Astrocyte (in vitro differentiated cells and primary cell): ENCODE measurements at regions not wholly inside any gene's neighbourhood (a gene's known extent, or its start where the extent isn't known, plus 50 kb on each side); places are given as distances from the start of the nearest gene placed in this dataset.

Experiments used
- DNase-seq: peaks from one replicate; pipeline ENCODE4 v3.0.0-alpha.2; 2010; ENCODE audit warnings: low read depth
- FAIRE-seq: peaks from 2 replicates; lab custom pipeline; 2011; peaks lifted over from hg19 to GRCh38; lab: Jason Lieb, UNC
- H2AFZ ChIP-seq: 2 replicates; pipeline ENCODE4 v1.6.0; 2012; ENCODE audit warnings: low read depth, low read length, inconsistent platforms
- H3K27ac ChIP-seq: 2 replicates; pipeline ENCODE4 v1.5.1; 2011; ENCODE audit warnings: low read depth, low read length, inconsistent platforms
- H3K27me3 ChIP-seq: 2 replicates; pipeline ENCODE4 v1.6.0; 2011; ENCODE audit warnings: low read length, inconsistent platforms; ENCODE audit not compliant: insufficient read depth
- H3K36me3 ChIP-seq: 2 replicates; pipeline ENCODE4 v1.5.1; 2011; ENCODE audit warnings: low read length, inconsistent platforms; ENCODE audit not compliant: insufficient read depth
- H3K4me1 ChIP-seq: 2 replicates; pipeline ENCODE4 v1.5.1; 2011; ENCODE audit warnings: low read length, inconsistent platforms; ENCODE audit not compliant: insufficient read depth
- H3K4me2 ChIP-seq: 2 replicates; pipeline ENCODE4 v1.6.0; 2012; ENCODE audit warnings: low read length, inconsistent platforms
- H3K4me3 ChIP-seq: 2 replicates; pipeline ENCODE4 v1.5.1; 2011; ENCODE audit warnings: low read depth, mild to moderate bottlenecking, low read length, inconsistent platforms; ENCODE audit not compliant: insufficient read depth
- H3K79me2 ChIP-seq: 2 replicates; pipeline ENCODE4 v1.6.0; 2012; ENCODE audit warnings: mild to moderate bottlenecking, low read length, inconsistent platforms; ENCODE audit not compliant: insufficient read depth
- H3K9ac ChIP-seq: 2 replicates; pipeline ENCODE4 v1.6.0; 2012; ENCODE audit warnings: mild to moderate bottlenecking, low read length, inconsistent platforms
- H3K9me3 ChIP-seq: 2 replicates; pipeline ENCODE4 v1.5.1; 2012; ENCODE audit warnings: low read depth, mild to moderate bottlenecking, low read length, inconsistent platforms; ENCODE audit not compliant: insufficient read depth
- H4K20me1 ChIP-seq: 2 replicates; pipeline ENCODE4 v1.6.0; 2012; ENCODE audit warnings: low read length, inconsistent platforms; ENCODE audit not compliant: insufficient read depth
- H3K27ac Mint-ChIP-seq: one replicate; pipeline ENCODE4 v1.8.0; 2021; ENCODE audit warnings: mild to moderate bottlenecking, mixed read lengths; ENCODE audit not compliant: unreplicated experiment
- H3K27me3 Mint-ChIP-seq: one replicate; pipeline ENCODE4 v1.8.0; 2021; ENCODE audit warnings: low read depth, mixed read lengths; ENCODE audit not compliant: unreplicated experiment
- H3K36me3 Mint-ChIP-seq: one replicate; pipeline ENCODE4 v1.8.0; 2021; ENCODE audit warnings: low read depth, mixed read lengths; ENCODE audit not compliant: unreplicated experiment
- H3K4me1 Mint-ChIP-seq: one replicate; pipeline ENCODE4 v1.8.0; 2021; ENCODE audit warnings: low read depth, mixed read lengths; ENCODE audit not compliant: unreplicated experiment
- H3K4me3 Mint-ChIP-seq: one replicate; pipeline ENCODE4 v1.8.0; 2021; ENCODE audit warnings: mild to moderate bottlenecking, moderate library complexity, mixed read lengths; ENCODE audit not compliant: unreplicated experiment
- H3K9me3 Mint-ChIP-seq: one replicate; pipeline ENCODE4 v1.8.0; 2021; ENCODE audit warnings: mild to moderate bottlenecking, mixed read lengths; ENCODE audit not compliant: unreplicated experiment
- CTCF ChIP-seq: IDR thresholded peaks from 2 replicates; pipeline ENCODE4 v1.5.1; 2011; ENCODE audit warnings: low read depth, mild to moderate bottlenecking, inconsistent platforms, low read length, moderate library complexity; ENCODE audit not compliant: insufficient read depth
- EZH2 ChIP-seq: IDR thresholded peaks from 2 replicates; pipeline ENCODE4 v1.6.1; 2012; ENCODE audit warnings: mild to moderate bottlenecking, low read length, inconsistent platforms; ENCODE audit not compliant: insufficient read depth

- no peak overlapping the region for H3K27ac Mint-ChIP-seq
- no peak overlapping the region for H2AFZ ChIP-seq
- no peaks in the 10 kb centered on the region for H3K9me3 Mint-ChIP-seq
- no peaks in the 10 kb centered on the region for H3K9me3 ChIP-seq
- no peak overlapping the region for H3K27ac ChIP-seq
- H3K27me3 ChIP-seq, result peaks cover 21% of the 10 kb centered on the region
- H3K4me2 ChIP-seq, result no peak overlapping the region
- peaks cover 8% of the 10 kb centered on the region for H3K27me3 Mint-ChIP-seq
- no peak overlapping the region for H3K4me3 ChIP-seq
- no peaks in the 10 kb centered on the region for H3K36me3 Mint-ChIP-seq
- H3K9ac ChIP-seq, result no peak overlapping the region
- no peak overlapping the region for H3K4me3 Mint-ChIP-seq
- TF ChIP-seq EZH2, result no peak
- TF ChIP-seq CTCF, result no peak
- FAIRE-seq, result no peak
- no peaks in the 10 kb centered on the region for H3K36me3 ChIP-seq
- no peaks in the 10 kb centered on the region for H3K79me2 ChIP-seq
- H3K4me1 Mint-ChIP-seq, result peaks cover 15% of the 10 kb centered on the region
- no peak for DNase-seq
- H3K4me1 ChIP-seq, result no peaks in the 10 kb centered on the region
- H4K20me1 ChIP-seq, result no peaks in the 10 kb centered on the region
Measured at GRCh38 chr6:2504495-2505064, 246.1 kb downstream of the MYLK4 start.

GRCh38 chr6:2503816-2504494, 246.8 kb downstream of the MYLK4 start:
- H3K4me1 Mint-ChIP-seq, result peaks cover 15% of the 10 kb centered on the region
- no peaks in the 10 kb centered on the region for H3K9me3 ChIP-seq
- no peak overlapping the region for H3K4me2 ChIP-seq
- no peak overlapping the region for H3K9ac ChIP-seq
- H3K79me2 ChIP-seq, result no peaks in the 10 kb centered on the region
- DNase-seq (peak; percentile 53), FAIRE-seq (no peak)
- H3K4me1 ChIP-seq, result no peaks in the 10 kb centered on the region
- no peak overlapping the region for H3K4me3 Mint-ChIP-seq
- H3K27me3 ChIP-seq, result peaks cover 18% of the 10 kb centered on the region
- peaks cover 8% of the 10 kb centered on the region for H3K27me3 Mint-ChIP-seq
- H3K9me3 Mint-ChIP-seq, result no peaks in the 10 kb centered on the region
- H3K4me3 ChIP-seq, result no peak overlapping the region
- H3K36me3 ChIP-seq, result no peaks in the 10 kb centered on the region
- no peaks in the 10 kb centered on the region for H3K36me3 Mint-ChIP-seq
- no peaks in the 10 kb centered on the region for H4K20me1 ChIP-seq
- H3K27ac Mint-ChIP-seq, result no peak overlapping the region
- H2AFZ ChIP-seq, result no peak overlapping the region
- H3K27ac ChIP-seq, result no peak overlapping the region
- TF ChIP-seq EZH2 (no peak), CTCF (no peak)

- no peak for FAIRE-seq
Measured at GRCh38 chr6:2502998-2503674, 247.6 kb downstream of the MYLK4 start.

More at GRCh38 chr6:2502998-2503674, 247.6 kb downstream of the MYLK4 start:
- H3K9me3 ChIP-seq, result no peaks in the 10 kb centered on the region
- no peak overlapping the region for H3K27ac ChIP-seq
- H3K9me3 Mint-ChIP-seq, result no peaks in the 10 kb centered on the region
- H3K9ac ChIP-seq, result no peak overlapping the region
- DNase-seq, result no peak
- no peak overlapping the region for H3K4me3 ChIP-seq
- H2AFZ ChIP-seq, result no peak overlapping the region
- H3K4me2 ChIP-seq, result no peak overlapping the region
- H3K4me1 ChIP-seq, result no peaks in the 10 kb centered on the region
- H3K27me3 Mint-ChIP-seq, result peaks cover 7% of the 10 kb centered on the region
- no peaks in the 10 kb centered on the region for H3K36me3 ChIP-seq
- no peaks in the 10 kb centered on the region for H3K36me3 Mint-ChIP-seq
- H3K27me3 ChIP-seq, result peaks cover 18% of the 10 kb centered on the region
- H3K79me2 ChIP-seq, result no peaks in the 10 kb centered on the region
- no peak overlapping the region for H3K4me3 Mint-ChIP-seq
- no peak overlapping the region for H3K27ac Mint-ChIP-seq
- no peak for TF ChIP-seq CTCF
- no peak for TF ChIP-seq EZH2
- H4K20me1 ChIP-seq, result no peaks in the 10 kb centered on the region
- peaks cover 15% of the 10 kb centered on the region for H3K4me1 Mint-ChIP-seq
